H9 (cell line): ENCODE measurements at regions not wholly inside any gene's neighbourhood (a gene's known extent, or its start where the extent isn't known, plus 50 kb on each side); places are given as distances from the start of the nearest gene placed in this dataset.

Experiments used
- DNase-seq: peaks from one replicate; pipeline ENCODE4 v3.0.0-alpha.2; 2017
- H2AFZ ChIP-seq: one replicate; pipeline ENCODE4 v1.6.1; 2013; ENCODE audit warnings: mild to moderate bottlenecking, low read length, control low read depth, moderate library complexity
- H2AK5ac ChIP-seq: 2 replicates; pipeline ENCODE4 v1.6.1; 2013; ENCODE audit warnings: low read length, control low read depth, mixed read lengths; ENCODE audit not compliant: insufficient read length
- H2BK120ac ChIP-seq: one replicate; pipeline ENCODE4 v1.6.1; 2013; ENCODE audit warnings: low read depth, mild to moderate bottlenecking, low read length, control low read depth, inconsistent platforms; ENCODE audit not compliant: poor library complexity, severe bottlenecking
- H2BK12ac ChIP-seq: 2 replicates; pipeline ENCODE4 v1.6.1; 2013; ENCODE audit warnings: low read length, control low read depth, mixed read lengths, low read depth; ENCODE audit not compliant: insufficient read length
- H2BK15ac ChIP-seq: 2 replicates; pipeline ENCODE4 v1.6.1; 2013; ENCODE audit warnings: low read depth, low read length, control low read depth
- H2BK20ac ChIP-seq: one replicate; pipeline ENCODE4 v1.6.1; 2013; ENCODE audit warnings: low read depth, mild to moderate bottlenecking, low read length, control low read depth, inconsistent platforms; ENCODE audit not compliant: poor library complexity, severe bottlenecking
- H2BK5ac ChIP-seq: 2 replicates; pipeline ENCODE4 v1.6.1; 2013; ENCODE audit warnings: low read length, control low read depth, mixed read lengths; ENCODE audit not compliant: insufficient read length
- H3K14ac ChIP-seq: 2 replicates; pipeline ENCODE4 v1.6.1; 2013; ENCODE audit warnings: low read length, control low read depth; ENCODE audit not compliant: insufficient read depth
- H3K18ac ChIP-seq: 2 replicates; pipeline ENCODE4 v1.6.1; 2013; ENCODE audit warnings: low read depth, mild to moderate bottlenecking, mixed read lengths, low read length, control low read depth; ENCODE audit not compliant: insufficient read length
- H3K23ac ChIP-seq: 2 replicates; pipeline ENCODE4 v1.6.1; 2013; ENCODE audit warnings: low read length, control low read depth, mixed read lengths, low read depth; ENCODE audit not compliant: insufficient read length
- H3K23me2 ChIP-seq: 2 replicates; pipeline ENCODE4 v1.6.1; 2013; ENCODE audit warnings: low read depth, mild to moderate bottlenecking, mixed read lengths, low read length, control low read depth; ENCODE audit not compliant: insufficient read length, poor library complexity, severe bottlenecking
- H3K27ac ChIP-seq: 2 replicates; pipeline ENCODE4 v1.5.1; 2013; ENCODE audit warnings: low read length, control low read depth, mixed read lengths, low read depth; ENCODE audit not compliant: insufficient read length
- H3K27me3 ChIP-seq: 2 replicates; pipeline ENCODE4 v1.6.1; 2013; ENCODE audit warnings: low read length, control low read depth, inconsistent platforms; ENCODE audit not compliant: insufficient read depth
- H3K4ac ChIP-seq: 2 replicates; pipeline ENCODE4 v1.6.1; 2013; ENCODE audit warnings: low read depth, mild to moderate bottlenecking, control low read depth, inconsistent platforms, low read length, moderate library complexity
- H3K4me1 ChIP-seq: 2 replicates; pipeline ENCODE4 v1.6.1; 2013; ENCODE audit warnings: low read length, control low read depth, inconsistent platforms; ENCODE audit not compliant: insufficient read depth
- H3K4me2 ChIP-seq: 2 replicates; pipeline ENCODE4 v1.6.1; 2013; ENCODE audit warnings: low read length, control low read depth, mixed read lengths; ENCODE audit not compliant: insufficient read length, insufficient read depth
- H3K56ac ChIP-seq: 2 replicates; pipeline ENCODE4 v1.6.1; 2013; ENCODE audit warnings: low read depth, mild to moderate bottlenecking, mixed read lengths, low read length, control low read depth; ENCODE audit not compliant: insufficient read length
- H3K79me1 ChIP-seq: 2 replicates; pipeline ENCODE4 v1.6.1; 2013; ENCODE audit warnings: low read depth, mild to moderate bottlenecking, moderate library complexity, low read length, control low read depth, inconsistent platforms; ENCODE audit not compliant: insufficient read depth, poor library complexity, severe bottlenecking
- H3K79me2 ChIP-seq: 2 replicates; pipeline ENCODE4 v1.6.1; 2013; ENCODE audit warnings: low read length, control low read depth, inconsistent platforms; ENCODE audit not compliant: insufficient read depth
- H3K9ac ChIP-seq: 2 replicates; pipeline ENCODE4 v1.6.1; 2013; ENCODE audit warnings: low read length, control low read depth, mixed read lengths; ENCODE audit not compliant: insufficient read length; ENCODE audit errors: extremely low read depth
- H3K9me3 ChIP-seq: one replicate; pipeline ENCODE4 v1.6.1; 2013; ENCODE audit warnings: low read depth, low read length, inconsistent platforms; ENCODE audit not compliant: control insufficient read depth
- H3T11ph ChIP-seq: one replicate; pipeline ENCODE4 v1.6.1; 2013; ENCODE audit warnings: mild to moderate bottlenecking, low read length, control low read depth, inconsistent platforms
- H4K20me1 ChIP-seq: one replicate; pipeline ENCODE4 v1.6.1; 2013; ENCODE audit not compliant: control insufficient read depth, insufficient read length, insufficient read depth
- H4K5ac ChIP-seq: 2 replicates; pipeline ENCODE4 v1.6.1; 2013; ENCODE audit warnings: low read depth, mild to moderate bottlenecking, mixed read lengths, low read length, control low read depth; ENCODE audit not compliant: insufficient read length
- H4K8ac ChIP-seq: replicated peaks from 2 replicates; pipeline ENCODE4 v1.6.1; 2013; ENCODE audit warnings: low read length, control low read depth, mixed read lengths, low read depth; ENCODE audit not compliant: insufficient read length
- H4K91ac ChIP-seq: 2 replicates; pipeline ENCODE4 v1.6.1; 2013; ENCODE audit warnings: low read depth, mild to moderate bottlenecking, moderate library complexity, mixed read lengths, low read length, control low read depth; ENCODE audit not compliant: insufficient read length
- H3K27ac Mint-ChIP-seq, 3 experiments: 2 replicates in 2 of 3; 3 replicates in 1 of 3; pipeline ENCODE4 v1.8.0; 2020 to 2021; ENCODE audit warnings: mixed read lengths in 3 of 3, mild to moderate bottlenecking in 1 of 3, moderate library complexity in 1 of 3
- H3K27me3 Mint-ChIP-seq: 2 replicates; pipeline ENCODE4 v1.8.0; 2021; ENCODE audit warnings: low read depth, mild to moderate bottlenecking, moderate library complexity, mixed read lengths
- H3K36me3 Mint-ChIP-seq, 3 experiments: 2 replicates in 2 of 3; 3 replicates in 1 of 3; pipeline ENCODE4 v1.8.0; 2020 to 2021; ENCODE audit warnings: low read depth in 3 of 3, mixed read lengths in 3 of 3; ENCODE audit not compliant: insufficient read depth in 1 of 3
- H3K4me1 Mint-ChIP-seq, 2 experiments: 2 replicates each; pipeline ENCODE4 v1.8.0; 2020; ENCODE audit warnings: mixed read lengths in 2 of 2
- H3K4me3 Mint-ChIP-seq, 2 experiments: 2 replicates in 1 of 2; 3 replicates in 1 of 2; pipeline ENCODE4 v1.8.0; 2020 to 2021; ENCODE audit warnings: mild to moderate bottlenecking in 2 of 2, mixed read lengths in 2 of 2, moderate library complexity in 1 of 2
- H3K9me3 Mint-ChIP-seq, 2 experiments: 2 replicates in 1 of 2; 3 replicates in 1 of 2; pipeline ENCODE4 v1.8.0; 2020; ENCODE audit warnings: mild to moderate bottlenecking in 2 of 2, mixed read lengths in 2 of 2, moderate library complexity in 1 of 2
- CTCF ChIP-seq: fragments of 200-600 bp; sonication (generic); conservative IDR thresholded peaks from 3 replicates; pipeline ENCODE4 v1.8.0; 2021; ENCODE audit warnings: antibody characterized with exemption, mild to moderate bottlenecking
- WGBS: extraction: QIAGEN DNeasy Blood & Tissue Kit; methylation state at CpG from one replicate; pipeline ENCODE4 v1.1.7; 2013; ENCODE audit warnings: missing lambda C conversion rate, low lambda C conversion rate, mixed read lengths; ENCODE audit not compliant: insufficient read length; ENCODE audit errors: extremely low coverage; 5-methylcytosine and 5-hydroxymethylcytosine counted together

- no peak overlapping the region for H3K4me3 Mint-ChIP-seq
- Histone ChIP-seq H3K79me1 (no peaks in the 10 kb centered on the region), H3K9me3 (no peaks in the 10 kb centered on the region), H4K91ac (no peak overlapping the region), H3K9ac (no peak overlapping the region), H3K4me1 (no peaks in the 10 kb centered on the region), H2AK5ac (no peak overlapping the region), H4K5ac (no peak overlapping the region), H3K79me2 (no peaks in the 10 kb centered on the region), H2BK5ac (no peak overlapping the region), H2BK20ac (no peak overlapping the region), H3K4me2 (no peak overlapping the region), H2AFZ (no peak overlapping the region), H4K8ac (no peak overlapping the region), H3K14ac (no peak overlapping the region), H2BK120ac (no peak overlapping the region), H3K27ac (no peak overlapping the region), H2BK15ac (no peak overlapping the region), H3K23ac (no peak overlapping the region), H3K4ac (no peak overlapping the region), H3K18ac (no peak overlapping the region), H2BK12ac (no peak overlapping the region), H3K56ac (no peak overlapping the region), H3K23me2 (no peaks in the 10 kb centered on the region), H3T11ph (no peak overlapping the region), H4K20me1 (no peaks in the 10 kb centered on the region), H3K27me3 (no peaks in the 10 kb centered on the region)
- WGBS = no CpG with 5 or more reads among the region's 4 CpGs
- peaks cover 0 to 2% (median 2%) of the 10 kb centered on the region in 3 experiments; a peak in 5 of 7 replicates for H3K36me3 Mint-ChIP-seq
- TF ChIP-seq CTCF = no peak
- no peak overlapping the region for H3K27ac Mint-ChIP-seq
- peaks cover 0 to 3% of the 10 kb centered on the region in 2 experiments; a peak in 4 of 5 replicates for H3K9me3 Mint-ChIP-seq
- no peak for DNase-seq
- H3K4me1 Mint-ChIP-seq = no peaks in the 10 kb centered on the region
- no peaks in the 10 kb centered on the region for H3K27me3 Mint-ChIP-seq
Observed at GRCh38 chr3:118186051-118186450, 848.6 kb downstream of the IGSF11 start.
